Lung (tissue), 11 donors: ENCODE measurements at regions not wholly inside any gene's neighbourhood (a gene's known extent, or its start where the extent isn't known, plus 50 kb on each side); places are given as distances from the start of the nearest gene placed in this dataset.

Source experiments
- ATAC-seq: fragments of 200-7000 bp; cut with Tn5 transposase; one replicate; pipeline ENCODE4 v1.9.1; 2020; ENCODE audit warnings: moderate number of reproducible peaks; ENCODE audit not compliant: insufficient read depth, low FRiP score
- DNase-seq, 3 donors: peaks; one replicate each; pipeline ENCODE4 v3.0.0-alpha.2; 2013 to 2017
- H3K27ac ChIP-seq, 2 donors: one replicate each; pipeline ENCODE4 v1.5.1; 2013; ENCODE audit warnings: mild to moderate bottlenecking in 2 of 2, moderate library complexity in 2 of 2, control low read depth in 1 of 2, inconsistent platforms in 1 of 2, low read depth in 1 of 2, low read length in 1 of 2
- H3K27me3 ChIP-seq, 3 donors: one replicate each; pipeline ENCODE4 v1.5.1; 2013; ENCODE audit warnings: low read length in 2 of 3; ENCODE audit not compliant: control insufficient read depth in 3 of 3, insufficient read depth in 3 of 3
- H3K36me3 ChIP-seq, 4 donors: one replicate each; pipeline ENCODE4 v1.5.1; 2013; ENCODE audit warnings: low read length in 4 of 4, mild to moderate bottlenecking in 1 of 4, moderate library complexity in 1 of 4; ENCODE audit not compliant: control insufficient read depth in 4 of 4, insufficient read depth in 4 of 4
- H3K4me1 ChIP-seq, 5 donors: one replicate each; pipeline ENCODE4 v1.5.1; 2013; ENCODE audit warnings: low read length in 5 of 5, mild to moderate bottlenecking in 2 of 5, moderate library complexity in 1 of 5; ENCODE audit not compliant: control insufficient read depth in 5 of 5, insufficient read depth in 5 of 5
- H3K4me3 ChIP-seq: one replicate; pipeline ENCODE4 v1.5.1; 2013; ENCODE audit warnings: mild to moderate bottlenecking, control low read depth, moderate library complexity
- H3K9ac ChIP-seq, 2 donors: one replicate each; pipeline ENCODE4 v1.5.1; 2013; ENCODE audit warnings: low read length in 2 of 2, control low read depth in 1 of 2; ENCODE audit not compliant: insufficient read depth in 1 of 2
- H3K9me3 ChIP-seq, 4 donors: one replicate each; pipeline ENCODE4 v1.5.1; 2013; ENCODE audit warnings: low read length in 3 of 4, mild to moderate bottlenecking in 1 of 4, moderate library complexity in 1 of 4; ENCODE audit not compliant: control insufficient read depth in 4 of 4, insufficient read depth in 3 of 4
- WGBS, 2 donors: extraction: QIAGEN DNeasy Blood & Tissue Kit; methylation state at CpG; one replicate each; pipeline ENCODE4 v1.1.7; 2013; 5-methylcytosine and 5-hydroxymethylcytosine counted together
- TF ChIP-seq, protein P1 (sequence below): IDR thresholded peaks from 2 replicates; pipeline ENCODE4 v1.5.1; 2012; ENCODE audit warnings: mild to moderate bottlenecking; ENCODE audit errors: control extremely low read depth, extremely low read depth
- donor health status: control.
- donor health status: control.
- donor health status: Bipolar disorder and iron deficiency.
- donor health status: healthy.
- donor health status: DM: yes; HTN: yes; CAD: no.

DNA sequence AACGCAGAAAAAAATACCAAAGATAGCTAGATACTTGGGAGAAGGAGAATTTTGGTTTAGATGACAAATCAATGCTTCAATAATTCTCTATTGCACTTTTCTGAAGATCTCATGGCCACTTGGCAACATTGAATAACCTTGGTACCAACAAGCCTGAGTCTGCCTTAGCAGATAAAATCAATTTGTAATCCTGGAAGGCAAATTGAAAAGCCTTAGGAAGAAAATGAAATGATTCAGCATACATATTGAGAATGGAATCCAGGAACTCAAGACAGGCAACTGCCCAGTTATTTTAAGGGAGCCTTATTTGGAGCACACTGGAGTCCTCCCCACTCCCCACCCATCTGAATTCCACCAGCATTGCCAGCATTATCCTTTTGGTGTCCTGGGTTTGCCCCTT lies 109.3 kb upstream of the SOX9 start:
- WGBS, 2 donors: 90 to 94% methylated on average over 1 of the region's 1 CpG
- Histone ChIP-seq H3K9ac (no peak overlapping the region), H3K4me1 (no peaks in the 10 kb centered on the region), H3K9me3 (no peaks in the 10 kb centered on the region), H3K4me3 (no peak overlapping the region), H3K36me3 (no peaks in the 10 kb centered on the region), H3K27me3 (peaks cover 0 to 3% (median under 1%) of the 10 kb centered on the region in 3 donors), H3K27ac (no peak overlapping the region)
- TF ChIP-seq, protein P1, sequence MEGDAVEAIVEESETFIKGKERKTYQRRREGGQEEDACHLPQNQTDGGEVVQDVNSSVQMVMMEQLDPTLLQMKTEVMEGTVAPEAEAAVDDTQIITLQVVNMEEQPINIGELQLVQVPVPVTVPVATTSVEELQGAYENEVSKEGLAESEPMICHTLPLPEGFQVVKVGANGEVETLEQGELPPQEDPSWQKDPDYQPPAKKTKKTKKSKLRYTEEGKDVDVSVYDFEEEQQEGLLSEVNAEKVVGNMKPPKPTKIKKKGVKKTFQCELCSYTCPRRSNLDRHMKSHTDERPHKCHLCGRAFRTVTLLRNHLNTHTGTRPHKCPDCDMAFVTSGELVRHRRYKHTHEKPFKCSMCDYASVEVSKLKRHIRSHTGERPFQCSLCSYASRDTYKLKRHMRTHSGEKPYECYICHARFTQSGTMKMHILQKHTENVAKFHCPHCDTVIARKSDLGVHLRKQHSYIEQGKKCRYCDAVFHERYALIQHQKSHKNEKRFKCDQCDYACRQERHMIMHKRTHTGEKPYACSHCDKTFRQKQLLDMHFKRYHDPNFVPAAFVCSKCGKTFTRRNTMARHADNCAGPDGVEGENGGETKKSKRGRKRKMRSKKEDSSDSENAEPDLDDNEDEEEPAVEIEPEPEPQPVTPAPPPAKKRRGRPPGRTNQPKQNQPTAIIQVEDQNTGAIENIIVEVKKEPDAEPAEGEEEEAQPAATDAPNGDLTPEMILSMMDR: no peak
- no peak for DNase-seq
- no peak for ATAC-seq

DNA sequence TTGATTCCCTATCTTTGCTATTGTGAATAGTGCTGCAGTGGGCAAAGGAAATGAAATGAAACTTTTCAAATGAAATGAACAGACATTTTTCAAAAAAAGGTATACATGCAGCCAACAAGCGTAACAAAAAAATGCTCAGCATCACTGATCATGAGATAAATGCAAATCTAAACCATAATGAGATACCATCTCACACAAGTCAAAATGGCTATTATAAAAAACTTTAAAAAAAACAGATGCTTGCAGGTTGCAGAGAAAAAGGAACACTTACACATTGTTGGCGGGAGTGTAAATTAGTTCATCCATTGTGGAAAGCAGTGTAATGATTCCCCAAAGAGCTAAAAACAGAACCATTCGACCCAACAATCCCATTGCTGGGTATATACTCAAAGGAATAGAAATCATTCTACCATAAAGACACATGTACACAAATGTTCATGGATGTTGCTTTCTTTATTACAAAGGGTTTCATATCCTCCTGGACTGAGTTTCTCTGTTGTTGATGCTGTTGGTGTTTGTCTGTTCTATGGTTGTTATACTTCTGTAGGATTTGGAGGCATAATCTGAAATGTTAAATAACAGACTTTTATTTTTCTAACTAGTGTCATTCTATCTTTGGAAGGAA lies 99.3 kb upstream of the SOX9 start:
- ATAC-seq: no peak
- WGBS, 2 donors: 85 to 91% methylated on average over 3 of the region's 3 CpGs
- Histone ChIP-seq H3K4me1 (peaks cover 0 to 24% (median 0%) of the 10 kb centered on the region in 5 donors), H3K9ac (no peak overlapping the region), H3K36me3 (no peaks in the 10 kb centered on the region), H3K9me3 (no peaks in the 10 kb centered on the region), H3K4me3 (no peak overlapping the region), H3K27me3 (peaks cover 0 to 3% (median 2%) of the 10 kb centered on the region in 3 donors), H3K27ac (no peak overlapping the region)
- DNase-seq: no peak
- TF ChIP-seq, protein P1: no peak

DNA sequence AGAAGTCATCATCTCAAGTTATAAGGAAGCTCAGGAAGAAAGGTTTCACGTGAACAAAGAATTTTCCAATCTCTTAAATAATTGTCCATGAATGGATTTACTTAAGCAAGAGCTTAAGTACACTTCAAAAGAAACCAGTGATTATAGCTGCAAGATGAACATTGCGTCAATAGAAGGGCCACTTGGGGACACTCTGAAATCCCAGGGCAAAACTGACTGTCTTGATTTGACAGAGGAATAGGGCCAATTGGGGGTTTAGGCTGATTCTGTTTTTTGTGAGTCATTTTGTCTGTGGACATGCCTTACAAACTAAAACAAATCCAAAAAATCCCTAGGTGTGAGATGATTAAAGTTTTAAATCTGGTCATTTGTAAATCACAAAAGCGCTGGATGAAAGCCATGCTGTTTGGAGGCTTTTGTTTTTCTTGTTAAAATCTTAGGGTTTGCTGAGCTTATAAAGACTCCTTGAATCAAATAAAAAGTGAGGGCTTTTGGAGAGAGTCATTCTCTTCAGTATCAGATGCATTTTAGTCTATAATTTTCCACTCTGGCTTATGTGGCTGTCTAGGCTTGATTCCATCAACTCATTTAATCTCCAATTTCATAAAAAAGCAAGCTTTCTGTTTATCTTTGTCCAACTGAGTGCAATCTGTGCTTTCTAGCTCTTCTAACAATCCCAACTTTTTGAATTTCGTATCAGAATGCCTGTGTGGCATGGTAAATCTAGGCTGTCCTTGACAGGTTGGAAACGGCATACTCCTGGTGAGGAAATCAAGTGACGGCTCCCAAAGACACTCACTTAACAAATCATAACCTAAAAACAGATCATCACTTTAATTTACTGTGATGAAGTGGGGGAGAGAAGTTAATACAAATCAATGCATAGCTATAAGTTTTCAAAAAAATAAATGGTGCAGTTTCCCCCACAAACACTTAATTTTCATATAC lies 98.2 kb upstream of the SOX9 start:
- peaks cover 0 to 3% (median 0%) of the 10 kb centered on the region in 3 donors for H3K27me3 ChIP-seq
- TF ChIP-seq, protein P1: no peak
- peaks cover 0 to 24% (median 0%) of the 10 kb centered on the region in 5 donors for H3K4me1 ChIP-seq
- 67 to 77% methylated on average over 6 of the region's 6 CpGs for WGBS, 2 donors
- ATAC-seq (no peak), DNase-seq (peak in 2 of 3 donors; percentile 75 to 90)
- H3K9me3 ChIP-seq: no peaks in the 10 kb centered on the region
- no peaks in the 10 kb centered on the region for H3K36me3 ChIP-seq
- no peak overlapping the region for H3K9ac ChIP-seq
- H3K27ac ChIP-seq: no peak overlapping the region
- no peak overlapping the region for H3K4me3 ChIP-seq
